DOHH2 (cell line): ENCODE measurements at regions not wholly inside any gene's neighbourhood (a gene's known extent, or its start where the extent isn't known, plus 50 kb on each side); places are given as distances from the start of the nearest gene placed in this dataset.

Experiments
- H3F3A ChIP-seq: fragments of 200-600 bp; sonication (generic), shearing (Covaris generic); 2 replicates; pipeline ENCODE4 v1.6.0; 2016; ENCODE audit warnings: antibody characterized with exemption, mild to moderate bottlenecking; ENCODE audit not compliant: control insufficient read depth, insufficient read depth
- H3K27ac ChIP-seq: fragments of 200-600 bp; sonication (generic); 2 replicates; pipeline ENCODE4 v1.5.1; 2014; ENCODE audit warnings: low read depth, mild to moderate bottlenecking, low read length, moderate library complexity
- H3K27me3 ChIP-seq: fragments of 200-600 bp; sonication (generic); 2 replicates; pipeline ENCODE4 v1.6.1; 2014; ENCODE audit warnings: mild to moderate bottlenecking, low read length, mixed read lengths; ENCODE audit not compliant: control insufficient read depth
- H3K36me3 ChIP-seq: fragments of 200-600 bp; sonication (generic); 2 replicates; pipeline ENCODE4 v1.6.1; 2014; ENCODE audit warnings: mild to moderate bottlenecking, low read length, moderate library complexity, mixed read lengths; ENCODE audit not compliant: control insufficient read depth
- H3K4me1 ChIP-seq: fragments of 200-600 bp; sonication (generic); 2 replicates; pipeline ENCODE4 v1.6.1; 2014; ENCODE audit warnings: mild to moderate bottlenecking, low read length, mixed read lengths; ENCODE audit not compliant: control insufficient read depth
- H3K4me2 ChIP-seq: fragments of 200-600 bp; sonication (generic); 2 replicates; pipeline ENCODE4 v1.6.0; 2014; ENCODE audit warnings: mild to moderate bottlenecking, low read length, moderate library complexity
- H3K4me3 ChIP-seq: fragments of 200-600 bp; sonication (generic); 2 replicates; pipeline ENCODE4 v1.5.1; 2014; ENCODE audit warnings: mild to moderate bottlenecking, low read length, mixed read lengths
- H3K79me2 ChIP-seq: fragments of 200-600 bp; sonication (generic); 2 replicates; pipeline ENCODE4 v1.6.1; 2014; ENCODE audit warnings: mild to moderate bottlenecking, low read length, mixed read lengths; ENCODE audit not compliant: control insufficient read depth
- H3K9me2 ChIP-seq: fragments of 200-600 bp; sonication (generic); replicated peaks from 2 replicates; pipeline ENCODE4 v1.6.1; 2014; ENCODE audit warnings: mild to moderate bottlenecking, low read length, mixed read lengths; ENCODE audit not compliant: control insufficient read depth
- H3K9me3 ChIP-seq: fragments of 200-600 bp; sonication (generic); 2 replicates; pipeline ENCODE4 v1.6.1; 2014; ENCODE audit warnings: antibody characterized with exemption, low read length, mixed read lengths; ENCODE audit not compliant: control insufficient read depth, insufficient read depth
- H4K20me1 ChIP-seq: fragments of 200-600 bp; sonication (generic); 2 replicates; pipeline ENCODE4 v1.6.0; 2014; ENCODE audit warnings: low read depth, mild to moderate bottlenecking, antibody characterized with exemption, low read length, moderate library complexity; ENCODE audit not compliant: control insufficient read depth, insufficient read depth
- CTCF ChIP-seq: fragments of 200-600 bp; sonication (generic); IDR thresholded peaks from one replicate; pipeline ENCODE4 v1.5.1; 2014; ENCODE audit warnings: antibody characterized with exemption, mild to moderate bottlenecking, low read depth, low read length; ENCODE audit not compliant: poor library complexity, severe bottlenecking
- EZH2phosphoT487 ChIP-seq: fragments of 200-600 bp; sonication (generic); IDR thresholded peaks from 2 replicates; pipeline ENCODE4 v1.6.1; 2017; ENCODE audit warnings: borderline replicate concordance, mild to moderate bottlenecking, antibody characterized with exemption, low read length, moderate library complexity, mixed read lengths

DNA sequence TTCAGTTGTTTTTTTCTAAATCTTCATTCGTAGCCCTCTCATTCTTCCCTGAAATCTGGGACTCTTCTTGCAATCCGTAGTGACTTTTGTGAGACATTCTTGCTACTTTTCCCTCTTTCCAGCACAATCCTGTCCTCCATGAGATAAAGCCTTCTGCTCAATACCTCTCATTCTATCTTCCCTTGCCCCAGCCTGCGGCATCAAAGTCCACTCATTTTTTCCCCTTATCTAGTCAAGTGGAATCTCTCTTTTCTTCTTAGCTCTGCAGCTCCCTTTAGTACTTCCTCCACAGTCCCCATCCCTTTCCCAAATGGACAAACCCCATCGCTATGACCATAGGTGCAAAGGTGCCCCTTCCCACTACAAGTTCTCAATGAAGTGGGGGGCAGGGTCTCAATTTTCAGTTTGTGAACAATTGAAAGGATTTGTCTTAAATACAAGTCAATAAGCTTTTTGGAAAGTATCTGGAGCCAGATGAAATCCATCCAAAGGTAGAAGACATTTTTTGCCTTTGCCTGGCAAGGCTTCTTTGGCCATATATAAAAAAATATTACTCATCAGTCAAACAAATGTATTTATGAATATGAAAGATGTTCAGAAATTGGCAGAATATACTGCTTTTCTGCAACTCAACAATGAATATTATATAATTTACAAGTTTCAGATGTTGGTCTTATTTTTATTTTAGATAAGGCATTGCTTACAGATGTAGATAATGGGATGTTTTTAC is 179.4 kb downstream of the SNAPC1 start:
- H3K36me3 ChIP-seq, result no peaks in the 10 kb centered on the region
- H3K4me3 ChIP-seq, result no peak overlapping the region
- TF ChIP-seq CTCF (no peak), EZH2phosphoT487 (no peak)
- no peaks in the 10 kb centered on the region for H4K20me1 ChIP-seq
- H3K9me3 ChIP-seq, result no peaks in the 10 kb centered on the region
- H3K9me2 ChIP-seq, result no peaks in the 10 kb centered on the region
- H3K79me2 ChIP-seq, result no peaks in the 10 kb centered on the region
- H3K4me2 ChIP-seq, result no peak overlapping the region
- H3F3A ChIP-seq, result no peaks in the 10 kb centered on the region
- H3K27me3 ChIP-seq, result no peaks in the 10 kb centered on the region
- H3K27ac ChIP-seq, result no peak overlapping the region
- no peaks in the 10 kb centered on the region for H3K4me1 ChIP-seq

- Histone ChIP-seq H3K27me3 (no peaks in the 10 kb centered on the region), H3K36me3 (no peaks in the 10 kb centered on the region), H3K9me3 (no peaks in the 10 kb centered on the region), H3K4me2 (no peak overlapping the region), H3K27ac (no peak overlapping the region), H4K20me1 (no peaks in the 10 kb centered on the region), H3K9me2 (no peaks in the 10 kb centered on the region), H3K4me3 (no peak overlapping the region), H3F3A (no peaks in the 10 kb centered on the region), H3K79me2 (no peaks in the 10 kb centered on the region), H3K4me1 (no peaks in the 10 kb centered on the region)
- TF ChIP-seq EZH2phosphoT487 (no peak), CTCF (no peak)
These were observed 186.2 kb downstream of the SNAPC1 start for GRCh38 chr14:61948376-61948775.

DNA sequence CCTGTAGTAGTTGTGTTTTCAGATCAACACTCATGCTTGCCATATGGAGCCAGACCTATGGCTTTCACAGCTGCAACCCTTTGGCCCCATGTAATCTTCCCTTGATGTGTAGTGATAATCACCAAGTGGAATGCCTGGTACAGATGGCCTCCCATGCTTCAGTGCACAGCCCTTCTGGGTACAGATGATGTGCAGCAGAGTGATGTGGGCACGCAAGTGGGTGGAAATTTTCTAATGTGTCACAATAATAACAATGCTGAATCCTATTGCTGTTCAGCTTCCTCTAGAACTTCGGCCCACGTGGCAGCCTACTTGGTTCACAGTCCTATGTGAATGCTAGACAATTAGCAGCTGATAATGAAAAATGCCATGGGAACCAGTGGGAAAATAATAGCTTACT is 188.1 kb downstream of the SNAPC1 start:
- Histone ChIP-seq H3K36me3 (no peaks in the 10 kb centered on the region), H3F3A (no peaks in the 10 kb centered on the region), H3K9me3 (no peaks in the 10 kb centered on the region), H3K9me2 (no peaks in the 10 kb centered on the region), H3K27ac (no peak overlapping the region), H3K4me2 (no peak overlapping the region), H3K4me1 (no peaks in the 10 kb centered on the region), H3K79me2 (no peaks in the 10 kb centered on the region), H3K27me3 (no peaks in the 10 kb centered on the region), H3K4me3 (no peak overlapping the region), H4K20me1 (no peaks in the 10 kb centered on the region)
- TF ChIP-seq CTCF, result no peak
